Ascending aorta (tissue), 2 donors: ENCODE measurements at regions not wholly inside any gene's neighbourhood (a gene's known extent, or its start where the extent isn't known, plus 50 kb on each side); places are given as distances from the start of the nearest gene placed in this dataset.
A peak's percentile ranks its signal among the peaks of the same experiment; 100 is the strongest.

ENCODE experiments used
- DNase-seq, 2 donors: peaks; one replicate each; pipeline ENCODE4 v3.0.0-alpha.2; 2019; ENCODE audit warnings: low spot score in 2 of 2
- H3K27ac ChIP-seq, 2 donors: fragments of 200-600 bp; sonication (generic); one replicate each; pipeline ENCODE4 v1.5.1; 2016 to 2017; ENCODE audit warnings: mild to moderate bottlenecking in 1 of 2
- H3K27me3 ChIP-seq: fragments of 200-600 bp; sonication (generic); one replicate; pipeline ENCODE4 v1.5.1; 2017
- H3K36me3 ChIP-seq, 2 donors: fragments of 200-600 bp; sonication (generic); one replicate each; pipeline ENCODE4 v1.5.1; 2016
- H3K4me1 ChIP-seq, 2 donors: fragments of 200-600 bp; sonication (generic); one replicate each; pipeline ENCODE4 v1.5.1; 2016 to 2017; ENCODE audit warnings: mild to moderate bottlenecking in 1 of 2
- H3K4me3 ChIP-seq, 2 donors: fragments of 200-600 bp; sonication (generic); one replicate each; pipeline ENCODE4 v1.5.1; 2016 to 2017; ENCODE audit warnings: mild to moderate bottlenecking in 1 of 2
- H3K9me3 ChIP-seq, 2 donors: fragments of 200-600 bp; sonication (generic); one replicate each; pipeline ENCODE4 v1.5.1; 2016
- CTCF ChIP-seq, 3 experiments: fragments of 200-600 bp in 2 of 3; fragments of 450-650 bp in 1 of 3; sonication (generic) in 2 of 3; IDR thresholded peaks; one replicate each; pipeline ENCODE4 v1.5.1; 2016 to 2019; ENCODE audit warnings: antibody characterized with exemption in 3 of 3, mild to moderate bottlenecking in 1 of 3, moderate library complexity in 1 of 3
- intact Hi-C: fragments of 100-400 bp; cut with DNase I; formaldehyde crosslinking; loops from one replicate; pipeline ENCODE4 v1.15.1; 2023

DNA sequence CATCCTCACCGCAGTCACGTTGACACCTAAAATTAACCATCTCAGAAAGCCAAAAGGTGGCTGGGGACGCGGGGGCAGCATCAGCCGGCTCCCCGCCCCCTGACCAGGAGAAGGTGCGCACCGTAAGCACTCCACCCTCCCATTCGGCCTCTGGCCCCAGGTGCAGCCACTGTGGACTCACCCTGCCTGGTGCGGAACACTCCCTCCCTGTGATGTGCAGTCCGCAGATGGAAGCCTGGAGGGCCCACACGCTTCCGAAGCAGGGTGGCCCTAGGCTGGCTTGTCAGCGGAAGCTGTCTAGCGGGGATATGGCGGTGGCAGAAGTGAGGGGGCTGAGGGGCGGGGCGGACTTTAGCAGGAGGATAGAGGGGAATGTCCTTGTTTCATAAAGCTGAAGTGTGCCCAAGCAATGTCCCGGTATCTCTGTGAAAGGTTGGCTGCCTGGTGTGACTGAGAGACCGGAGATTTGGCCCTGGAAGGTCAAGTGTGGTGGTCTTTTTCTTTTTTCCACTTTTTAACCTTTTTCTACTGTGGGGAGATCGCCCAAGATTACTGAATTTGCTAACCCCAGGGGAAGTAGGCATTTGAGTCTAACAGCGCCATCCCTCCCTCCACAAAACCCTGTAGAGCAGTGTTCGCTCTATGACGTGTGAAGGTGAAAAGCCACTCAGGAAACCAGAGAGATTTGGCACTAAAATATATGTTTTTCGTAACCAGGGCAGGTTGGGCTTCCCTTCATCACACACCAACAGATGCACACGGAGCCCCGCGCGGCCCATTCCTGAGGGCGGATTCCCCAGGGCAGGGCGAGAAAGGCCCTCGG is 74.7 kb downstream of the CXCL12 start:
- H3K27ac ChIP-seq: no peak overlapping the region
- DNase-seq: no peak
- H3K4me1 ChIP-seq: peaks cover 0 to 5% of the 10 kb centered on the region in 2 donors
- H3K27me3 ChIP-seq: no peaks in the 10 kb centered on the region
- TF ChIP-seq CTCF (IDR thresholded peaks at IDR 0.05): no peak
- H3K36me3 ChIP-seq: no peaks in the 10 kb centered on the region
- H3K9me3 ChIP-seq: no peaks in the 10 kb centered on the region
- intact Hi-C loops: loop anchor here (5.0 to 10.0 kb wide), 6 partner anchors 77 to 665 kb away; partner anchors contain the start of genes CXCL12 and DEPP1
- peak overlapping the region in 1 of 2 donors; percentile 59 for H3K4me3 ChIP-seq

DNA sequence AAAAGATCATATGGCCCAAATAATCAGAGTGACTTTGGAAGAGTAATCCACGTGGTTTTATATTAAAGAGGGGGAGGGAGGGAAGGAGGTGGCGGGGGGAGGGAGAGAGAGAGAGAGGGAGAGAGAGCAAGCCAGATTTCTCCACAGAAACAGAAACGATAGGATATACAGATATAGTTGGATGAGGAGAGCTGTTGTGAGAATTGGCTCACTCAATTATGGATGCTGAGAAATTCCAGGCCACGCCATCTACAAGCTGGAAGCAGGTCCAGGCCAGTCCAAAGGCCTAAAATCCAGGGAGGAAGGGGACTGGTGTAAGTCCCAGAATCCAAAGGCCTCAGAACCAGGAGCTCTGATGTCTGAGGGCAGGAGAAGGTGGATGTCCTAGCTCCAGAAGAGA is 75.5 kb downstream of the CXCL12 start:
- no peaks in the 10 kb centered on the region for H3K27me3 ChIP-seq
- no peaks in the 10 kb centered on the region for H3K9me3 ChIP-seq
- DNase-seq: no peak
- intact Hi-C loops: loop anchor here (5.0 to 10.0 kb wide), 2 partner anchors 342 to 665 kb away; partner anchors contain the start of gene DEPP1
- H3K36me3 ChIP-seq: no peaks in the 10 kb centered on the region
- no peak for TF ChIP-seq CTCF (IDR thresholded peaks at IDR 0.05)
- H3K27ac ChIP-seq: no peak overlapping the region
- peaks cover 0 to 5% of the 10 kb centered on the region in 2 donors for H3K4me1 ChIP-seq
- H3K4me3 ChIP-seq: no peak overlapping the region

DNA sequence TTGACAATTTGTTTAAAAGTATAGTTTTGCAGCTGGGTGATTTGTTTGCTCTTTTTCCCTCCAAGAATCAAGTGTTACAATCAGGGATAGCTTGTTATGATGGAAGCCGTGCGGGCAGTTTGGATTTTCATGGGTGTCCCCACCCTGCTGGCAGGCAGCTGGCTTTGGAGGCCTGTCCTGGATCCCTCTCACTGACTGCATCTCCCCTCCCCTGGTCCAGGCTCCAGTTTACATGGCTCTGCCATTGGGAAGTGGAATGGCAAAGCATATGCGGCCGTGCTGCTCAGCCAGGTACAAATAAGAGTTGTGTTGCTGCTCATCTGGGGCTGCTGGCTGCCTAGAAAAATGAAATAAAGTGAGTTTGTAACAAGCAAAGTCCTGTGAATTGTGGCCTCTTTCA is 76.0 kb downstream of the CXCL12 start:
- Histone ChIP-seq H3K4me3 (no peak overlapping the region), H3K4me1 (peaks cover 0 to 5% of the 10 kb centered on the region in 2 donors), H3K36me3 (no peaks in the 10 kb centered on the region), H3K27ac (no peak overlapping the region), H3K27me3 (no peaks in the 10 kb centered on the region), H3K9me3 (no peaks in the 10 kb centered on the region)
- DNase-seq: no peak
- intact Hi-C loops: loop anchor here (5.0 to 10.0 kb wide), 2 partner anchors 342 to 666 kb away; partner anchors contain the start of gene DEPP1
- no peak for TF ChIP-seq CTCF (IDR thresholded peaks at IDR 0.05)

DNA sequence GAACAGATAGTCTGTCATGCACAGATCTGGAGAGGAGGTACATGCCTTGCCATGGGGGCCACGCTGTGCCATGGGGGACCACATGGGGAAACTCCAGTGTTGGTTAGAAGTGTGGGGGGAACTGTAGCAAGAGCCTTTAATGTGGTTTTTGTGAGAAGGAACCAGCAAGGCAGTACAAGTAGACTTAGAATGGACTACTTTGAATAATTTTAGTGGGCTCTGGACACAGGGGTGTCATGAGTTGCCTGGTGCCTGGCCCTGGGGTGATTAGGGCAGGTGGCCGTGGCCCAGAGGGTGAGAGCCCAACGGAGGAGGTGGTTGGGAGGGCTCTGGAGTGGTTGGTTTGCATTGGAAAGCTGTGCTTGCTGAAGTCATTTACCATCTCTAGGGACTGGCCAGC is 77.2 kb downstream of the CXCL12 start:
- Histone ChIP-seq H3K4me1 (peaks cover 0 to 5% of the 10 kb centered on the region in 2 donors), H3K4me3 (no peak overlapping the region), H3K36me3 (no peaks in the 10 kb centered on the region), H3K27me3 (no peaks in the 10 kb centered on the region), H3K27ac (no peak overlapping the region), H3K9me3 (no peaks in the 10 kb centered on the region)
- intact Hi-C loops: loop anchor here (5.0 to 10.0 kb wide), 2 partner anchors 340 to 667 kb away; partner anchors contain the start of gene DEPP1
- DNase-seq: no peak
- no peak for TF ChIP-seq CTCF (IDR thresholded peaks at IDR 0.05)

DNA sequence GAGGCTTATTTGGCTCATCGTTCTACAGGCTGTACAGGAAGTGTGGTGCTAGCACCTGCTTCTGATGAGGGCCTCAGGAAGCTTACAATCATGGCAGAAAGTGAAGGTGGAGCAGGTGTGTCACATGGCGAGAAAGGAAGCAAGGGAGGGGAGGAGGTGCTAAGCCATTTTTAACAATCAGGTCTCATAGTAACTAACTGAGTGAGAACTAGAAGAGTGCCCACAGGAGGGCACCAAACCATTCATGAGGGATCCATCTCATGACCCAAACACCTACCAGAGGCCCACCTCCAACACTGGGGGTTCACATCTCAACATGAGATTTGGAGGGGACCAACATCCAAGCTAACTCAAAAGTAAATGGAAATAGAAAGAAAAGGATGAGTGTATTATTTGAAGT is 78.1 kb downstream of the CXCL12 start:
- H3K36me3 ChIP-seq: no peaks in the 10 kb centered on the region
- H3K27me3 ChIP-seq: no peaks in the 10 kb centered on the region
- DNase-seq: no peak
- peak in 1 of 3 experiments; percentile 11 for TF ChIP-seq CTCF (IDR thresholded peaks at IDR 0.05)
- H3K4me3 ChIP-seq: no peak overlapping the region
- peaks cover 0 to 5% of the 10 kb centered on the region in 2 donors for H3K4me1 ChIP-seq
- intact Hi-C loops: loop anchor here (5.0 to 10.0 kb wide), 2 partner anchors 339 to 668 kb away; partner anchors contain the start of gene DEPP1
- no peaks in the 10 kb centered on the region for H3K9me3 ChIP-seq
- H3K27ac ChIP-seq: no peak overlapping the region
